SK-N-SH (cell line): ENCODE measurements at regions not wholly inside any gene's neighbourhood (a gene's known extent, or its start where the extent isn't known, plus 50 kb on each side); places are given as distances from the start of the nearest gene placed in this dataset.

ENCODE experiments used
- CTCF ChIA-PET: fragments of 300-600, 350-600 bp; formaldehyde crosslinking; extraction: SDS; loops from one replicate; lab custom pipeline; 2021; lab: Yijun Ruan, JAX
- POLR2A ChIA-PET: fragments of 350-600 bp; sonication (Branson Sonifier 250); formaldehyde crosslinking; extraction: SDS; loops from one replicate; lab custom pipeline; 2020; ENCODE audit warnings: antibody characterized with exemption, inconsistent platforms; lab: Yijun Ruan, JAX
- DNase-seq: peaks from one replicate; pipeline ENCODE4 v3.0.0; 2012
- H2AFZ ChIP-seq: fragments of 200-600 bp; sonication (generic); 2 replicates; pipeline ENCODE4 v1.8.1; 2016; ENCODE audit warnings: antibody characterized with exemption, mild to moderate bottlenecking, low read depth
- H3F3A ChIP-seq: fragments of 200-600 bp; sonication (generic); replicated peaks from 2 replicates; pipeline ENCODE3; 2016; ENCODE audit warnings: antibody characterized with exemption, mild to moderate bottlenecking; ENCODE audit not compliant: insufficient read depth
- H3K27ac ChIP-seq, 2 experiments: fragments of 200-500 bp in 1 of 2; fragments of 200-600 bp in 1 of 2; sonication (Bioruptor generic) in 1 of 2; sonication (generic), shearing (Covaris generic) in 1 of 2; 2 replicates each; pipeline versions ENCODE4 v1.5.1 to v1.6.1; 2014 to 2016; ENCODE audit warnings: low read depth in 2 of 2, inconsistent platforms in 1 of 2, low read length in 1 of 2, mild to moderate bottlenecking in 1 of 2, mixed read lengths in 1 of 2
- H3K27me3 ChIP-seq: fragments of 200-600 bp; sonication (generic), shearing (Covaris generic); 2 replicates; pipeline ENCODE4 v1.6.1; 2016; ENCODE audit warnings: mixed run types; ENCODE audit not compliant: insufficient read depth
- H3K36me3 ChIP-seq, 2 experiments: fragments of 200-500 bp in 1 of 2; fragments of 200-600 bp in 1 of 2; sonication (Bioruptor generic) in 1 of 2; sonication (generic) in 1 of 2; replicated peaks in 1 of 2; 2 replicates each; pipeline versions ENCODE3 to v1.5.1; 2014 to 2016; ENCODE audit warnings: low read length in 1 of 2, mild to moderate bottlenecking in 1 of 2; ENCODE audit not compliant: insufficient read depth in 2 of 2, control insufficient read depth in 1 of 2
- H3K4me1 ChIP-seq, 2 experiments: fragments of 200-500 bp in 1 of 2; fragments of 200-600 bp in 1 of 2; sonication (Bioruptor generic) in 1 of 2; sonication (generic), shearing (Covaris generic) in 1 of 2; 2 replicates each; pipeline versions ENCODE4 v1.5.1 to v1.6.1; 2014 to 2016; ENCODE audit warnings: low read depth in 1 of 2, low read length in 1 of 2, mixed run types in 1 of 2; ENCODE audit not compliant: insufficient read depth in 2 of 2, control insufficient read depth in 1 of 2
- H3K4me2 ChIP-seq: fragments of 200-600 bp; sonication (generic), shearing (Covaris generic); 2 replicates; pipeline ENCODE4 v1.6.1; 2017; ENCODE audit warnings: mixed run types
- H3K4me3 ChIP-seq, 2 experiments: fragments of 200-500 bp in 1 of 2; fragments of 200-600 bp in 1 of 2; sonication (Bioruptor generic) in 1 of 2; sonication (generic), shearing (Covaris generic) in 1 of 2; 2 replicates each; pipeline versions ENCODE4 v1.5.1 to v1.8.1; 2014 to 2016; ENCODE audit warnings: low read depth in 2 of 2, inconsistent platforms in 1 of 2, low read length in 1 of 2, mild to moderate bottlenecking in 1 of 2, mixed read lengths in 1 of 2, moderate library complexity in 1 of 2
- H3K79me2 ChIP-seq: fragments of 200-600 bp; sonication (generic); 2 replicates; pipeline ENCODE4 v1.8.1; 2017; ENCODE audit warnings: mild to moderate bottlenecking; ENCODE audit not compliant: insufficient read depth
- H3K9ac ChIP-seq: fragments of 200-600 bp; sonication (generic); 2 replicates; pipeline ENCODE4 v1.6.1; 2017; ENCODE audit warnings: mixed run types
- H3K9me2 ChIP-seq: fragments of 200-600 bp; sonication (generic); 2 replicates; pipeline ENCODE4 v1.6.1; 2017; ENCODE audit warnings: mixed run types
- H3K9me3 ChIP-seq: fragments of 200-600 bp; sonication (generic); 2 replicates; pipeline ENCODE4 v1.6.1; 2017; ENCODE audit warnings: mixed run types, mild to moderate bottlenecking, moderate library complexity
- H4K20me1 ChIP-seq: fragments of 200-600 bp; sonication (generic); 2 replicates; pipeline ENCODE4 v1.6.1; 2017; ENCODE audit warnings: mild to moderate bottlenecking, mixed run types; ENCODE audit not compliant: insufficient read depth
- CHD2 ChIP-seq: fragments of 150-350 bp; IDR thresholded peaks from 2 replicates; pipeline ENCODE4 v1.6.1; 2018; ENCODE audit warnings: low read length; ENCODE audit not compliant: partially characterized antibody
- EP300 ChIP-seq, 2 experiments: IDR thresholded peaks; 2 replicates each; pipeline versions ENCODE4 v1.4.0 to v1.6.1; 2012; ENCODE audit warnings: borderline replicate concordance in 1 of 2, low read depth in 1 of 2, low read length in 1 of 2
- FOSL2 ChIP-seq: IDR thresholded peaks from 2 replicates; pipeline ENCODE4 v1.4.0; 2012; ENCODE audit warnings: low read depth, mild to moderate bottlenecking, moderate library complexity, borderline replicate concordance
- FOXJ3 ChIP-seq: sonication (generic); formaldehyde crosslinking; IDR thresholded peaks from 2 replicates; pipeline ENCODE4 v1.5.1; 2020; ENCODE audit warnings: mild to moderate bottlenecking, missing genetic modification reagents
- FOXM1 ChIP-seq: IDR thresholded peaks from 2 replicates; pipeline ENCODE4 v1.4.0; 2012; ENCODE audit warnings: low read depth, mild to moderate bottlenecking
- GABPA ChIP-seq: IDR thresholded peaks from 2 replicates; pipeline ENCODE4 v1.4.0; 2012; ENCODE audit warnings: low read depth, mild to moderate bottlenecking
- GATA2 ChIP-seq: sonication (generic); formaldehyde crosslinking; IDR thresholded peaks from 2 replicates; pipeline ENCODE4 v1.5.0; 2020; ENCODE audit warnings: mild to moderate bottlenecking, missing genetic modification reagents
- RCOR1 ChIP-seq: fragments of 150-350 bp; IDR thresholded peaks from 2 replicates; pipeline ENCODE4 v1.6.1; 2017; ENCODE audit warnings: antibody characterized with exemption, low read length
- RXRA ChIP-seq: IDR thresholded peaks from 2 replicates; pipeline ENCODE4 v1.4.0; 2012; ENCODE audit warnings: low read depth, mild to moderate bottlenecking, borderline replicate concordance
- TEAD4 ChIP-seq: IDR thresholded peaks from 2 replicates; pipeline ENCODE4 v1.4.0; 2012; ENCODE audit warnings: mild to moderate bottlenecking, borderline replicate concordance; ENCODE audit not compliant: insufficient read depth
- USF2 ChIP-seq: fragments of 150-350 bp; IDR thresholded peaks from 2 replicates; pipeline ENCODE4 v1.6.1; 2017; ENCODE audit warnings: antibody characterized with exemption, low read length, low read depth, borderline replicate concordance
- ZBTB33 ChIP-seq: IDR thresholded peaks from 2 replicates; pipeline ENCODE4 v1.4.0; 2012; ENCODE audit warnings: low read depth, borderline replicate concordance
- WGBS: methylation state at CpG from one replicate; pipeline ENCODE4 v1.1.6; 2017; ENCODE audit warnings: low lambda C conversion rate; 5-methylcytosine and 5-hydroxymethylcytosine counted together

GRCh38 chr11:37100008-37100407 is 502.0 kb upstream of the RAG2 start:
- no peaks in the 10 kb centered on the region for H3K79me2 ChIP-seq
- H3K4me2 ChIP-seq: no peak overlapping the region
- 28% methylated on average over 1 of the region's 1 CpG for WGBS
- H2AFZ ChIP-seq: no peak overlapping the region
- DNase-seq: no peak
- TF ChIP-seq FOXJ3 (CRISPR knock-in tag): no peak
- TF ChIP-seq USF2: no peak
- no peak for TF ChIP-seq TEAD4
- TF ChIP-seq FOSL2: no peak
- TF ChIP-seq GABPA: no peak
- no peak for TF ChIP-seq FOXM1
- no peak for TF ChIP-seq CHD2
- no peak for TF ChIP-seq EP300 (IDR thresholded peaks at IDR 0.05; ENCODE audit: borderline replicate concordance in 1 of 2, low read depth in 1 of 2, low read length in 1 of 2)
- TF ChIP-seq ZBTB33: no peak
- no peaks in the 10 kb centered on the region for H3K27me3 ChIP-seq
- H3K4me3 ChIP-seq: no peak overlapping the region
- H3F3A ChIP-seq: no peaks in the 10 kb centered on the region
- no peak overlapping the region for H3K9ac ChIP-seq
- H3K36me3 ChIP-seq: no peaks in the 10 kb centered on the region
- no peaks in the 10 kb centered on the region for H4K20me1 ChIP-seq
- CTCF ChIA-PET: interaction anchor here (0.7 kb wide), 1 partner anchor 76 kb away, joined by 3 read pairs; no protein-coding TSS in a partner anchor
- H3K9me3 ChIP-seq: no peaks in the 10 kb centered on the region
- H3K27ac ChIP-seq: no peak overlapping the region
- no peaks in the 10 kb centered on the region; a peak in 1 of 4 replicates for H3K4me1 ChIP-seq
- POLR2A ChIA-PET: no interaction called here
- H3K9me2 ChIP-seq: no peaks in the 10 kb centered on the region

GRCh38 chr11:37092487-37092886 is 494.5 kb upstream of the RAG2 start:
- H3K36me3 ChIP-seq: no peaks in the 10 kb centered on the region
- H3F3A ChIP-seq: no peaks in the 10 kb centered on the region
- no peak overlapping the region for H2AFZ ChIP-seq
- no peak overlapping the region for H3K27ac ChIP-seq
- DNase-seq: no peak
- H3K9me2 ChIP-seq: no peaks in the 10 kb centered on the region
- H3K4me2 ChIP-seq: no peak overlapping the region
- H3K79me2 ChIP-seq: no peaks in the 10 kb centered on the region
- H3K9ac ChIP-seq: no peak overlapping the region
- TF ChIP-seq RXRA (no peak), EP300 (IDR thresholded peaks at IDR 0.05; ENCODE audit: borderline replicate concordance in 1 of 2, low read depth in 1 of 2, low read length in 1 of 2) (peak in 1 of 2 experiments; percentile 84; a peak in 2 of 4 replicates), RCOR1 (peak; percentile 13; the same call in 1 of the 2 replicates), GATA2 (peak; percentile 84)
- POLR2A ChIA-PET: no interaction called here
- no peaks in the 10 kb centered on the region for H3K9me3 ChIP-seq
- H3K27me3 ChIP-seq: no peaks in the 10 kb centered on the region
- WGBS: 1% methylated on average over 2 of the region's 2 CpGs
- CTCF ChIA-PET: no interaction called here
- no peaks in the 10 kb centered on the region for H4K20me1 ChIP-seq
- H3K4me3 ChIP-seq: no peak overlapping the region
- H3K4me1 ChIP-seq: peaks cover 7 to 8% of the 10 kb centered on the region in 2 experiments; a peak in 2 of 4 replicates
